ENCODE measurements at regions not wholly inside any gene's neighbourhood (a gene's known extent, or its start where the extent isn't known, plus 50 kb on each side); places are given as distances from the start of the nearest gene placed in this dataset.
A peak's percentile ranks its signal among the peaks of the same experiment; 100 is the strongest.

GRCh38 chr7:113431406-113431805 is 313.1 kb upstream of the SMIM30 start:
- Mint-ChIP-seq H3K4me3 (ENCODE audit: low read depth, unreplicated experiment) (no peak overlapping the region), H3K36me3 (ENCODE audit: insufficient read depth, unreplicated experiment) (no peaks in the 10 kb centered on the region), H3K27me3 (ENCODE audit: unreplicated experiment) (no peaks in the 10 kb centered on the region), H3K4me1 (ENCODE audit: low read depth, unreplicated experiment) (no peaks in the 10 kb centered on the region), H3K27ac (ENCODE audit: unreplicated experiment) (no peak overlapping the region), H3K9me3 (ENCODE audit: low read depth, unreplicated experiment) (peaks cover 3% of the 10 kb centered on the region)
- no peak for DNase-seq
- no peak for TF ChIP-seq CTCF (IDR thresholded peaks at IDR 0.05; ENCODE audit: unreplicated experiment)
- intact Hi-C loops (cut with micrococcal nuclease; ENCODE audit: unreplicated experiment) = no loop called here
- CTCF ChIA-PET = no interaction called here
- no TSS peak for BruUV-seq (replicated peaks)

- intact Hi-C loops (cut with micrococcal nuclease; ENCODE audit: unreplicated experiment) = loop anchor here (10.0 kb wide), 1 partner anchor 140 kb away; no protein-coding TSS in a partner anchor
- H3K27me3 Mint-ChIP-seq (ENCODE audit: unreplicated experiment) = no peaks in the 10 kb centered on the region
- no peak for DNase-seq
- H3K4me3 Mint-ChIP-seq (ENCODE audit: low read depth, unreplicated experiment) = no peak overlapping the region
- H3K27ac Mint-ChIP-seq (ENCODE audit: unreplicated experiment) = no peak overlapping the region
- no peaks in the 10 kb centered on the region for H3K9me3 Mint-ChIP-seq (ENCODE audit: low read depth, unreplicated experiment)
- no peak for TF ChIP-seq CTCF (IDR thresholded peaks at IDR 0.05; ENCODE audit: unreplicated experiment)
- no peaks in the 10 kb centered on the region for H3K36me3 Mint-ChIP-seq (ENCODE audit: insufficient read depth, unreplicated experiment)
- BruUV-seq (replicated peaks) = no TSS peak
- H3K4me1 Mint-ChIP-seq (ENCODE audit: low read depth, unreplicated experiment) = peaks cover 7% of the 10 kb centered on the region
- CTCF ChIA-PET = interaction anchor here (1.3 kb wide), 1 partner anchor 265 kb away, joined by 3 read pairs; no protein-coding TSS in a partner anchor
Observed at GRCh38 chr7:113424185-113424817, 305.9 kb upstream of the SMIM30 start.

- peak; percentile 79 for DNase-seq
- intact Hi-C loops (cut with micrococcal nuclease; ENCODE audit: unreplicated experiment) = loop anchor here (1.0 to 10.0 kb wide), 4 partner anchors 137 to 872 kb away; no protein-coding TSS in a partner anchor
- H3K27ac Mint-ChIP-seq (ENCODE audit: unreplicated experiment) = no peak overlapping the region
Observed at GRCh38 chr7:113421696-113422330, 303.5 kb upstream of the SMIM30 start.

GRCh38 chr7:113414401-113415035 is 296.2 kb upstream of the SMIM30 start:
- Mint-ChIP-seq H3K36me3 (ENCODE audit: insufficient read depth, unreplicated experiment) (no peaks in the 10 kb centered on the region), H3K9me3 (ENCODE audit: low read depth, unreplicated experiment) (peaks cover 3% of the 10 kb centered on the region), H3K4me3 (ENCODE audit: low read depth, unreplicated experiment) (no peak overlapping the region), H3K4me1 (ENCODE audit: low read depth, unreplicated experiment) (no peaks in the 10 kb centered on the region), H3K27me3 (ENCODE audit: unreplicated experiment) (no peaks in the 10 kb centered on the region), H3K27ac (ENCODE audit: unreplicated experiment) (no peak overlapping the region)
- no peak for TF ChIP-seq CTCF (IDR thresholded peaks at IDR 0.05; ENCODE audit: unreplicated experiment)
- CTCF ChIA-PET = no interaction called here
- no peak for DNase-seq
- intact Hi-C loops (cut with micrococcal nuclease; ENCODE audit: unreplicated experiment) = no loop called here
- BruUV-seq (replicated peaks) = no TSS peak

More at GRCh38 chr7:113421696-113422330, 303.5 kb upstream of the SMIM30 start:
- H3K4me3 Mint-ChIP-seq (ENCODE audit: low read depth, unreplicated experiment) = no peak overlapping the region
- peaks cover 7% of the 10 kb centered on the region for H3K4me1 Mint-ChIP-seq (ENCODE audit: low read depth, unreplicated experiment)
- no peaks in the 10 kb centered on the region for H3K36me3 Mint-ChIP-seq (ENCODE audit: insufficient read depth, unreplicated experiment)
- H3K27me3 Mint-ChIP-seq (ENCODE audit: unreplicated experiment) = no peaks in the 10 kb centered on the region
- no peaks in the 10 kb centered on the region for H3K9me3 Mint-ChIP-seq (ENCODE audit: low read depth, unreplicated experiment)
- peak; percentile 78 for TF ChIP-seq CTCF (IDR thresholded peaks at IDR 0.05; ENCODE audit: unreplicated experiment)
- no TSS peak for BruUV-seq (replicated peaks)
- CTCF ChIA-PET = interaction anchor here (1.2 to 1.9 kb wide), 4 partner anchors 133 to 407 kb away, joined by 5 to 29 read pairs (median 6); no protein-coding TSS in a partner anchor

Measured in Calu3 (cell line).